HG02943 (cell line): ENCODE measurements at regions not wholly inside any gene's neighbourhood (a gene's known extent, or its start where the extent isn't known, plus 50 kb on each side); places are given as distances from the start of the nearest gene placed in this dataset.

Source experiments
- ATAC-seq: cut with Tn5 transposase; IDR thresholded peaks from one replicate; pipeline ENCODE4 v1.9.1; 2021; ENCODE audit warnings: mild to moderate bottlenecking, low read depth, moderate library complexity; ENCODE audit not compliant: unreplicated experiment

GRCh38 chr6:14867802-14868201, 378.1 kb upstream of the JARID2 start:
- no peak for ATAC-seq

DNA sequence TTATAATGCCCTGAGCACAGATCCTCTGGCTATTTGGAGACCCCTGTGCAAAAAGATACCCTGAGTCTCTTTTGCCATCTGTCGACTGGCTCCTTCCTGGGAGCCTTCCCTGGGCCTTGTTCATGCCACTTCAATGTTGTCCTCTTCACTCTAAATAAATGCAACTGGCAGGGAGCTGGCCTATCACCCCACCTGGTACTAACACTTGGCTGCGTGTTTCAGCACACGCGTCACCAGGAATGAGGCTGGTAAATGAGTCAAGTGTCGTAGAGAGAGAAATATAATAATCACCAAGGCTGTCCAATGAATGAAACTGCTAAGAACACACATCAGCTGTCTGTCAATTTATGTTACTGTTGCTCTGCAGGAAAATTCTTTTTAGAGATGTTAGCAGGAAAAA, 374.6 kb upstream of the JARID2 start:
- no peak for ATAC-seq

DNA sequence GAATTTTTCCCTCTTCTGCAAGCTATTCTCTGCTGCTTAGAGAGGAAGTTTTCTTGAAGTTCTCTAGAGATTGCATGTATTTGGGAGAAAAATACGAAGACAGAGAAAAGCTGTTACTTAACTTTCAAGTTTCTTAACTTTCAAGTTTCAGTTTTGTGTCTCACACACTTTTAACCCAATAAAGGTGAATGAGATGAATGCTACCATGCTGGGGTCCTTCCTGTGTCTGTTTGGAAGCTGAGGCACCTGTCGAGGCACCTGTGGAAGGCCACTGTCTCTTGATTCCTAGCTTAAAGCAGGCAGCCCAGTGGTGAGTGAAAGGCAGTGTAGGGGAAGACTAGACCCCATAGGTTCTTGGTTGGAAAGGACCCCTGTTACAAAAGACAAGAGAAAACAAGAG, 372.8 kb upstream of the JARID2 start:
- ATAC-seq, result no peak

DNA sequence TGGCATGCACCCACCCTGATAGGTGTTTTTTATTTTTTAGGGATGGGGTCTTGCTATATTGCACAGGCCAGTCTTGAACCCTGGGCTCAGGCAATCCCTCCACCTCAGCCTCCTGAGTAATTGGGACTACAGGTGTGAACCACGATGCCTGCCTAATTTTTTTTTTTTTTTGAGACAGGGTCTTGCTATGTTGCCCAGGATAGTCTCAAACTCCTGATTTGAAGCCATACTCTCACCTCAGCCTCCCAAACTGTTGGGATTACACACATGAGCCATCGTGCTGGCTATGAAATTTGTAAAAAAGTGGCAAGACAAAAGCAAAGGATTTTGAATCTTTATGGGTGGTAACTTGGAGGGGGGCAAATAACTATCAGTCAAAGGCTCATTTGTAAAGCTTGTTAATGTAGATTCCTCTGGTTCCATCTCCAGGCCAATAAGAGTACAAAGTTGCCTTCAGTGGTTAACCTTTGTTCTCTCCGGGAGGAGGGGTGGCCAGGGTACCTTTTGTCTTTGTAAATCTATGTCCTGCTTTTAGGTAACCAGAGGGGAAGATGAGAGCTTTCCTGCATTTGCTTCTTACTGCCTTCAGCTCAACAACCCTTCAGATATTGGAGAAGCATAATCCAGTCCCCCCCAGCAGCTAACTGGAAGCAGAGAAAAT, 372.0 kb upstream of the JARID2 start:
- ATAC-seq, result no peak

- no peak for ATAC-seq
Observed at GRCh38 chr6:14874975-14875480, 370.8 kb upstream of the JARID2 start.

GRCh38 chr6:14875481-14876063, 370.3 kb upstream of the JARID2 start:
- ATAC-seq, result peak; percentile 49

GRCh38 chr6:14876778-14877613, 368.9 kb upstream of the JARID2 start:
- peak; percentile 57 for ATAC-seq

GRCh38 chr6:14877758-14878157, 368.1 kb upstream of the JARID2 start:
- no peak for ATAC-seq

- ATAC-seq, result no peak
Observed at GRCh38 chr6:14880052-14880451, 365.8 kb upstream of the JARID2 start.

DNA sequence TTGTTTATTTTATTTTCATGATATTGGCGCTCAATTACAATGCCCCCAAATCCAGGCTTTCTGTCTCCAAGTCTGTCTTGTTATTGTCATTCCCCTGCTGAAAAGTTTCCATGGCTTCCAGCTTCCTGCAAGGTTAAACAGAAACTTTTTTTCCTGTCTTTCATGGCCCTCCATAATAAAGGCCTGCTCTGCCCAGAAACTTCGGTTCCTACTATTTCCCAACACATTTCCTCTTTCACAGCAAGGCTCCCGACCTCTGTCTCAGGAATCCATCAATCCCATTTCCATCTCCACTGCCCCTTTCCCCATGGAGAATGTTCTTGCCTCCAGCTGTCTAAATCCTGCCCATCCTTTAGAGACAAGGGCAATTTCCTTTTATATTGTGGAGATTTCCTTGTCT, 365.2 kb upstream of the JARID2 start:
- no peak for ATAC-seq

DNA sequence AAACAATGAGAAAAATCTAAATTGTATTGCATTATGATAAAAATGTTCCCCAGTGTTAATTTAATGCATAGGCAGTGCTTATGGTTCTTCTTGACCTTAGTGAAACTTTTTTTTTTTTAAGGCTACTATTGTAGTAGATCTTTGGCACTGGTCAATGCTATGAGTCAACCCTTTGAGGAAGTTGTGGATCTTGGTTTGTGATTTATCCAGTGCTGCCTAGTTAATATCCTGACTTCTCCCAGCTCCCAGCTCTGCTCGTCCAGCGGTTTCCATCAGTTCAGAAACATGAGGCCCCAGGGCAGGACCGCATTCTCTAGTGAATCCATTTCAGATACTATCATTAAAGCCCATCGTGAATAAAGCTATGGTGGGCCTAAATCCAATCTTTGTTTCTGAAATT, 364.5 kb upstream of the JARID2 start:
- no peak for ATAC-seq

DNA sequence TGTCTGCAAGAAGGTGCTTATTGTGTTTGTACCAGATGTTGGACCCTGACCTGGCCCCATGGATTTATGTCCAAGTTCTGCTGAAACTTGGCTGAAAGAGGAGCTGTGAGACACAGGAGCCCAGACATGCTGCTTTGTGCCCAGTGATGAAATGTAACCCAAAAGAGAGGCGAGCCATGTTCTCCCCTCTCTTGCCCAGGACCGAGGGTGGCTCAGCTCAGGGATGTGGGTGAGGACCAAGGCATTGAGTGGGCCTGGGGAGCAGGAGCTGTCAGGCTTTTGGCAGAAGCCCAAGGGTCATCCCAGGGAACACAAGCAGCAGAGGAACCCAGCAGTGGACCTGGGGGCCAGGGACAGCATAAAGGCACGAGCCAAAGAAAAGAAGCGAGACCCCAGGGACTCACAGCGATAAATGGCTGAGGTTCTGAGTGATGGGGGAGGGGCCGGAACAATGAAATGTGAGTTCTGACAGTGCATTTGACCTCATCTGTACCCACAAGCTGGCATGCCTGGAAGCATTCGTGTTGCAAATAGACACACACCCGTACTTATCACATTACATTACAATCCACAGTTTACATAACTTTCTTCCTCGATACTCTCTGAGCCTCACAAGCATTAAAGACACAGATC, 363.4 kb upstream of the JARID2 start:
- no peak for ATAC-seq

DNA sequence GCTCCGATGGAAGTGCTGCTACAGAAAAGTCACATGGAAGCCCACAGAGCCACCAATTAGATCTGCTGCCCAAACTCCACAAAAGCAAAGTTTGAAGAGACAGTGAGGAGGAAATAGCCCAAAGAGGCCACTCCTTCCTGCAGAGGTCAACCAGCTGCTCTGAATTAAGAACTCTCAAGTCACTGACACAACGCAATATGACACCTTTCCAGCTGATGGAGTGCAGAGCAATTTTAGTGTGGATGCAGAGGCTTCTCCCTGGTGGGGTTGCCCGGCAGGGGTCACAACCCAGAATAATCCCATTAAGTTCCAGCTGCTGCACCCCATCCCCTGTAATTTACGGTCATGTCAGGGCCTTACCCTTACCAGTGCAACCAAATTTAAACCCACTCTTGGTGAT, 361.9 kb upstream of the JARID2 start:
- ATAC-seq, result no peak

GRCh38 chr6:14885498-14885897, 360.4 kb upstream of the JARID2 start:
- ATAC-seq, result no peak

DNA sequence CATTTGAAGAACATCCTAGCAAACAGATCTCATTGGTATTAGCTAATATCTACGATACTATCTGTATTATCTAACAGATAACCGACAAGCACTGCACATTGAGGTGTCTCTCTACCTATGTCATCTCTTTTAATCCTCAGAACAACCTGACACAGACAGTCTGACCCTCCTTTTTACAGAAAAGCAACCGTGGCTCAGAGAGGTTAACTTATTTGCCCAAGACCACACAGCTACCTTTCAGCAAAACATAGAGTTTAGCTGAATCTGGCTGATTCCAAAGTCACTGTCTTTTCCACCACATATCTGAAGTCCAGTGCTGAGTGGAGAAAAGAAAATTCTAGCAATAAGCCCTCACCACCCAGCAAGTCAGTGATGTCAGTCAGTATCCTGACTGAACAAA, 358.7 kb upstream of the JARID2 start:
- no peak for ATAC-seq

- ATAC-seq, result no peak
Observed at GRCh38 chr6:14887986-14888574, 357.8 kb upstream of the JARID2 start.

DNA sequence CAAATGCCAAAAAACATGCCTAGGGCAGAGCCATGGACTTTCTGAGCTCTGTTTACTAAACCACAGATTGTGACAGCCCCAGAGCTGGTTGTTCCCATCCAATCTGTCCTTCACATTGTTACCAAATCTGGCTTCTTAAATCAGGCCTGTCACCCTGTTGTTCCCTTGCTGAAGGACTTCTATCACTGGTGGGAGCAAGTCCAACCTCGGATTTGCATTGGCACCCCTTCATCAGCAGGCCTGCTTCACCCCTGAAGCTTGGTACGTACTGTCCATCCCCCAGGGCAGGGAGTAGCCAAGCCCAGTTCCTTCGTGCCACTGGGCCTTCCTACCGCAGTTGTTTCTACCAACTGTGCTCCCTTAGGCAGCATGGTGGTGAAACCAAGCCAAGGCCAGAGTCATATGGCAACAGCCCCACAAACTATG, 357.3 kb upstream of the JARID2 start:
- ATAC-seq, result no peak

DNA sequence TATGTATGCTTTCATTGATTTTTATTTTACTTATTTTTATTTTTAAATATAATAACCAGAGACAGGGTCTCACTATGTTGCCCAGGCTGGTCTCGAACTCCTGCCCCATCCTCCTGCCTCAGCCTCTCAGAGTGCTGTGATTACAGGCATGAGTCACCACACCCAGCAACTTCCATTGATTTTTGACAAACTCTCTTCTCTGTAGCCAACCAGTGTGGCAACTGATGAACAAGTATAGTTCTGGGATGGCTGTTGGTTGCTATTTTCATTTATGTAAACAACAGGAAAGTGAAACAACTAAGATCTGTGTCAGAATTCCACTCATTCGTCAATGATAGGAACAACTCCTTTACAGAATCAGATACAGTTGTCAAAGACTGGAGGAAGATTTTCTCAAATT, 356.7 kb upstream of the JARID2 start:
- ATAC-seq, result no peak

GRCh38 chr6:14889611-14890593, 356.0 kb upstream of the JARID2 start:
- ATAC-seq, result no peak
